ENCODE measurements at regions not wholly inside any gene's neighbourhood (a gene's known extent, or its start where the extent isn't known, plus 50 kb on each side); places are given as distances from the start of the nearest gene placed in this dataset.

- no peak overlapping the region for H3K23ac ChIP-seq (ENCODE audit: low read depth, low read length)
- H2BK20ac ChIP-seq (ENCODE audit: low read depth, low read length) = peak overlapping the region; percentile 67; the same call in 1 of the 2 replicates
- in situ Hi-C loops (cut with MboI; ENCODE audit: low sequenced_read_pairs) (no loop called here), dilution Hi-C loops (cut with HindIII; ENCODE audit: low sequenced_read_pairs, unreplicated experiment) (no loop called here), intact Hi-C loops (cut with micrococcal nuclease) (no loop called here)
- H2AK9ac ChIP-seq (replicated peaks; ENCODE audit: low read depth, low read length, poor library complexity) = no peak overlapping the region
- H3K4ac ChIP-seq (ENCODE audit: low read depth, low read length) = no peak overlapping the region
- H3K4me1 ChIP-seq (ENCODE audit: control insufficient read depth, insufficient read depth, low read length) = peaks cover 1% of the 10 kb centered on the region; the same call in 1 of the 2 replicates
- H3K4me2 ChIP-seq (ENCODE audit: low read depth, low read length) = no peak overlapping the region
- TF ChIP-seq FOS (IDR thresholded peaks at IDR 0.05; ENCODE audit: low read depth, low read length) = no peak
- TF ChIP-seq SMC3 (IDR thresholded peaks at IDR 0.05; ENCODE audit: low read depth, low read length) = no peak
- no peak for TF ChIP-seq RAD21 (IDR thresholded peaks at IDR 0.05; ENCODE audit: low read length)
- no peak for TF ChIP-seq CEBPB (IDR thresholded peaks at IDR 0.05; ENCODE audit: low read depth, low read length)
- TF ChIP-seq RCOR1 (IDR thresholded peaks at IDR 0.05; ENCODE audit: insufficient replicate concordance, low read length) = no peak
- no peak for TF ChIP-seq CTCF (conservative IDR thresholded peaks at IDR 0.05; ENCODE audit: low read depth, low read length)
- no peak for TF ChIP-seq MAFK (IDR thresholded peaks at IDR 0.05; ENCODE audit: low read depth, low read length)
- no peak for TF ChIP-seq POLR2A (IDR thresholded peaks at IDR 0.05; ENCODE audit: low read depth, low read length)
- no peak for TF ChIP-seq BHLHE40 (IDR thresholded peaks at IDR 0.05; ENCODE audit: low read depth, low read length)
- TF ChIP-seq USF2 (IDR thresholded peaks at IDR 0.05; ENCODE audit: low read depth, low read length) = no peak
- TF ChIP-seq MXI1 (IDR thresholded peaks at IDR 0.05; ENCODE audit: borderline replicate concordance, low read depth, low read length) = no peak
- no peak for TF ChIP-seq ELK1 (IDR thresholded peaks at IDR 0.05; ENCODE audit: borderline replicate concordance, low read depth, low read length)
- TF ChIP-seq RFX5 (IDR thresholded peaks at IDR 0.05; ENCODE audit: low read depth, low read length) = no peak
- TF ChIP-seq CHD1 (IDR thresholded peaks at IDR 0.05; ENCODE audit: low read depth, low read length) = no peak
- TF ChIP-seq MAZ (IDR thresholded peaks at IDR 0.05; ENCODE audit: borderline replicate concordance, low read depth, low read length) = no peak
- no peak overlapping the region for H2AK5ac ChIP-seq (ENCODE audit: low read depth, low read length)
- no peak overlapping the region for H4K8ac ChIP-seq (ENCODE audit: low read depth in 2 of 2, low read length in 2 of 2)
- ATAC-seq (ENCODE audit: low read depth) (no peak), DNase-seq (no peak)
- no peak overlapping the region for H2BK15ac ChIP-seq (ENCODE audit: low read depth, low read length)
- no peaks in the 10 kb centered on the region for H3K79me1 ChIP-seq (ENCODE audit: low read depth in 1 of 2, low read length in 2 of 2)
- H4K20me1 ChIP-seq (ENCODE audit: insufficient read depth, low read length) = no peaks in the 10 kb centered on the region
- no peak overlapping the region for H3K56ac ChIP-seq (ENCODE audit: extremely low read depth, insufficient read depth, low read length)
- WGBS, 2 experiments (ENCODE audit: extremely low coverage in 2 of 2, insufficient read length in 1 of 2) = 100% methylated on average over 1 of the region's 5 CpGs; no CpG with 5 or more reads in 1 of the 2 experiments
- H3K9ac ChIP-seq (ENCODE audit: low read depth, low read length) = no peak overlapping the region
- H3K27ac ChIP-seq (ENCODE audit: insufficient read depth, low read length) = no peak overlapping the region
- no peak overlapping the region for H3K18ac ChIP-seq (ENCODE audit: low read depth, low read length)
- no peak overlapping the region for H4K91ac ChIP-seq (ENCODE audit: insufficient read depth, low read depth, low read length)
- ChIA-PET CTCF (no interaction called here), POLR2A (ENCODE audit: unreplicated experiment) (no interaction called here)
- H4K5ac ChIP-seq (ENCODE audit: low read depth, low read length) = no peak overlapping the region
- H3K27me3 ChIP-seq (ENCODE audit: control insufficient read depth, insufficient read depth, low read length) = no peaks in the 10 kb centered on the region; the same call in 1 of the 2 replicates
- no peaks in the 10 kb centered on the region for H3K9me3 ChIP-seq (ENCODE audit: control insufficient read depth, insufficient read depth, low read length)
- H3K4me3 ChIP-seq (ENCODE audit: insufficient read depth, low read depth, low read length) = no peak overlapping the region
- no TSS peak for BruUV-seq (replicated peaks)
- no peak overlapping the region for H3K14ac ChIP-seq (replicated peaks; ENCODE audit: low read depth, low read length)
- H2BK120ac ChIP-seq (ENCODE audit: low read depth, low read length) = no peak overlapping the region
- no peak overlapping the region for H2BK5ac ChIP-seq (ENCODE audit: low read depth, low read length, poor library complexity, severe bottlenecking)
- peaks cover 3% of the 10 kb centered on the region; the same call in 1 of the 2 replicates for H3K9me1 ChIP-seq (ENCODE audit: insufficient read depth, low read length)
- no peaks in the 10 kb centered on the region for H3K36me3 ChIP-seq (ENCODE audit: control insufficient read depth, insufficient read depth, low read length)
- H2AFZ ChIP-seq (replicated peaks; ENCODE audit: low read length, poor library complexity) = no peak overlapping the region
Observed at GRCh38 chr12:58241099-58241498, 299.7 kb downstream of the ATP23 start.
